OCI-LY7 (cell line): ENCODE measurements at regions not wholly inside any gene's neighbourhood (a gene's known extent, or its start where the extent isn't known, plus 50 kb on each side); places are given as distances from the start of the nearest gene placed in this dataset.

Experiments
- BruUV-seq: library from RNA; stranded (reverse); fragments of 400-500 nt; replicated peaks from 2 replicates; lab custom pipeline; 2021; lab: Mats Ljungman, UMichigan
- CTCF ChIA-PET: fragments of 300-600 bp; sonication (Branson Sonifier 250); formaldehyde crosslinking; loops from one replicate; lab custom pipeline; 2022; ENCODE audit warnings: antibody characterized with exemption; ENCODE audit not compliant: unreplicated experiment; lab: Charles Lee
- POLR2A ChIA-PET: fragments of 300-600 bp; sonication (Branson Sonifier 250); formaldehyde crosslinking; loops from one replicate; lab custom pipeline; 2022; ENCODE audit warnings: antibody characterized with exemption; lab: Charles Lee
- DNase-seq: peaks from one replicate; pipeline ENCODE4 v3.0.0-alpha.2; 2015; ENCODE audit warnings: low spot score
- H2AFZ ChIP-seq: fragments of 200-600 bp; sonication (generic), shearing (Covaris generic); 2 replicates; pipeline ENCODE4 v1.6.1; 2014; ENCODE audit warnings: mild to moderate bottlenecking, antibody characterized with exemption, low read length, moderate library complexity
- H3K27ac ChIP-seq: fragments of 200-600 bp; sonication (generic); 2 replicates; pipeline ENCODE4 v1.5.1; 2014; ENCODE audit warnings: mixed run types, low read depth, mild to moderate bottlenecking, moderate library complexity, low read length, inconsistent platforms; ENCODE audit not compliant: poor library complexity, severe bottlenecking
- H3K36me3 ChIP-seq: fragments of 200-600 bp; sonication (generic); 2 replicates; pipeline ENCODE4 v1.6.1; 2014; ENCODE audit warnings: mild to moderate bottlenecking, antibody characterized with exemption, low read length, moderate library complexity, mixed read lengths; ENCODE audit not compliant: insufficient read depth
- H3K4me1 ChIP-seq: fragments of 200-600 bp; sonication (generic); 2 replicates; pipeline ENCODE4 v1.5.1; 2014; ENCODE audit warnings: mild to moderate bottlenecking, low read length; ENCODE audit not compliant: insufficient read depth, poor library complexity, severe bottlenecking
- H3K4me2 ChIP-seq: fragments of 200-600 bp; sonication (generic); 2 replicates; pipeline ENCODE4 v1.6.1; 2014; ENCODE audit warnings: mild to moderate bottlenecking, low read length
- H3K4me3 ChIP-seq: fragments of 200-600 bp; sonication (generic); 2 replicates; pipeline ENCODE4 v1.5.1; 2014; ENCODE audit warnings: mild to moderate bottlenecking, low read depth, low read length; ENCODE audit not compliant: poor library complexity, severe bottlenecking
- H3K79me2 ChIP-seq: fragments of 200-600 bp; sonication (generic); 2 replicates; pipeline ENCODE4 v1.6.1; 2016; ENCODE audit warnings: low read depth, mild to moderate bottlenecking, low read length, moderate library complexity, mixed read lengths; ENCODE audit not compliant: insufficient read depth
- H3K9me2 ChIP-seq: fragments of 200-600 bp; sonication (generic); 2 replicates; pipeline ENCODE4 v1.6.1; 2016; ENCODE audit warnings: mild to moderate bottlenecking, low read length, mixed read lengths; ENCODE audit not compliant: insufficient read depth
- H3K9me3 ChIP-seq: fragments of 200-600 bp; sonication (generic); 2 replicates; pipeline ENCODE4 v1.6.1; 2014; ENCODE audit warnings: mild to moderate bottlenecking, mixed run types, low read length, mixed read lengths
- H4K20me1 ChIP-seq: fragments of 200-600 bp; sonication (generic); 2 replicates; pipeline ENCODE4 v1.6.1; 2014; ENCODE audit warnings: mild to moderate bottlenecking, antibody characterized with exemption, low read length, moderate library complexity, mixed read lengths; ENCODE audit not compliant: insufficient read depth
- CTCF ChIP-seq: fragments of 200-600 bp; sonication (generic); conservative IDR thresholded peaks from 2 replicates; pipeline ENCODE4 v1.5.1; 2014; ENCODE audit warnings: mild to moderate bottlenecking, antibody characterized with exemption, low read length, moderate library complexity, mixed read lengths
- EZH2phosphoT487 ChIP-seq: fragments of 200-600 bp; sonication (generic); IDR thresholded peaks from 2 replicates; pipeline ENCODE4 v1.6.1; 2018; ENCODE audit warnings: low read depth, borderline replicate concordance, mild to moderate bottlenecking, mixed run types, antibody characterized with exemption, low read length, moderate library complexity, mixed read lengths
- intact Hi-C: fragments of 100-400 bp; cut with micrococcal nuclease; formaldehyde crosslinking; loops from one replicate; pipeline ENCODE4 v1.10.0; 2022; ENCODE audit not compliant: unreplicated experiment

GRCh38 chr1:162974810-162975209 lies 94.4 kb upstream of the RGS4 start:
- no peak for DNase-seq
- Histone ChIP-seq H2AFZ (no peak overlapping the region), H3K9me2 (no peaks in the 10 kb centered on the region), H4K20me1 (no peaks in the 10 kb centered on the region), H3K4me1 (no peaks in the 10 kb centered on the region), H3K79me2 (no peaks in the 10 kb centered on the region), H3K36me3 (no peaks in the 10 kb centered on the region), H3K4me3 (no peak overlapping the region), H3K4me2 (no peak overlapping the region), H3K27ac (no peak overlapping the region), H3K9me3 (no peaks in the 10 kb centered on the region)
- CTCF ChIA-PET = no interaction called here
- TF ChIP-seq EZH2phosphoT487 (no peak), CTCF (no peak)
- intact Hi-C loops = no loop called here
- POLR2A ChIA-PET = no interaction called here
- BruUV-seq = no TSS peak

- H3K4me1 ChIP-seq = no peaks in the 10 kb centered on the region
- no peaks in the 10 kb centered on the region for H3K36me3 ChIP-seq
- TF ChIP-seq CTCF (no peak), EZH2phosphoT487 (no peak)
- no peaks in the 10 kb centered on the region for H3K9me2 ChIP-seq
- BruUV-seq = no TSS peak
- intact Hi-C loops = no loop called here
- no peaks in the 10 kb centered on the region for H4K20me1 ChIP-seq
- DNase-seq = no peak
- ChIA-PET CTCF (no interaction called here), POLR2A (interaction anchor here (0.6 kb wide), 1 partner anchor 774 kb away, joined by 3 read pairs; no protein-coding TSS in a partner anchor)
- H3K9me3 ChIP-seq = no peaks in the 10 kb centered on the region
- no peak overlapping the region for H3K4me2 ChIP-seq
- no peak overlapping the region for H2AFZ ChIP-seq
- no peak overlapping the region for H3K4me3 ChIP-seq
- no peak overlapping the region for H3K27ac ChIP-seq
- H3K79me2 ChIP-seq = no peaks in the 10 kb centered on the region
These were observed 95.8 kb upstream of the RGS4 start for GRCh38 chr1:162973381-162973795.

- no peaks in the 10 kb centered on the region for H3K9me3 ChIP-seq
- ChIA-PET POLR2A (no interaction called here), CTCF (no interaction called here)
- no peak overlapping the region for H3K4me2 ChIP-seq
- H3K36me3 ChIP-seq = no peaks in the 10 kb centered on the region
- BruUV-seq = no TSS peak
- H3K27ac ChIP-seq = no peak overlapping the region
- no peaks in the 10 kb centered on the region for H3K4me1 ChIP-seq
- TF ChIP-seq EZH2phosphoT487 (no peak), CTCF (no peak)
- no peaks in the 10 kb centered on the region for H3K9me2 ChIP-seq
- no peaks in the 10 kb centered on the region for H4K20me1 ChIP-seq
- intact Hi-C loops = no loop called here
- H2AFZ ChIP-seq = no peak overlapping the region
- no peaks in the 10 kb centered on the region for H3K79me2 ChIP-seq
- no peak overlapping the region for H3K4me3 ChIP-seq
- DNase-seq = no peak
These were observed 96.4 kb upstream of the RGS4 start for GRCh38 chr1:162972773-162973172.
